Endothelial cell of umbilical vein (primary cell): ENCODE measurements at regions not wholly inside any gene's neighbourhood (a gene's known extent, or its start where the extent isn't known, plus 50 kb on each side); places are given as distances from the start of the nearest gene placed in this dataset.

Experiments
- CTCF ChIP-seq, 2 donors: IDR thresholded peaks; 1 replicate in 1 of 2; 2 replicates in 1 of 2; pipeline ENCODE4 v1.5.1; 2011; ENCODE audit warnings: low read length in 2 of 2, mild to moderate bottlenecking in 2 of 2, moderate library complexity in 2 of 2, control low read depth in 1 of 2, inconsistent platforms in 1 of 2, low read depth in 1 of 2; ENCODE audit not compliant: insufficient read depth in 1 of 2; ENCODE audit errors: extremely low read depth in 1 of 2
- EZH2 ChIP-seq: IDR thresholded peaks from 2 replicates; pipeline ENCODE4 v1.6.1; 2012; ENCODE audit warnings: borderline replicate concordance, low read depth, mild to moderate bottlenecking, moderate library complexity, low read length, inconsistent platforms; ENCODE audit not compliant: severe bottlenecking
- FOS ChIP-seq: IDR thresholded peaks from 2 replicates; pipeline ENCODE4 v1.6.1; 2011; ENCODE audit warnings: mild to moderate bottlenecking, low read length, moderate library complexity, borderline replicate concordance; ENCODE audit not compliant: insufficient read depth
- JUN ChIP-seq: IDR thresholded peaks from 2 replicates; pipeline ENCODE4 v1.6.1; 2011; ENCODE audit warnings: borderline replicate concordance, low read depth; ENCODE audit not compliant: insufficient read length, insufficient read depth
- POLR2A ChIP-seq: IDR thresholded peaks from 2 replicates; pipeline ENCODE4 v1.6.1; 2012; ENCODE audit warnings: low read depth, mild to moderate bottlenecking, control low read depth, low read length
- POLR2AphosphoS5 ChIP-seq: IDR thresholded peaks from 2 replicates; pipeline ENCODE4 v1.6.1; 2012; ENCODE audit warnings: low read depth, mild to moderate bottlenecking, control low read depth, low read length, moderate library complexity; ENCODE audit not compliant: insufficient read depth
- TF ChIP-seq, protein P1 (sequence below): IDR thresholded peaks from 2 replicates; pipeline ENCODE4 v1.6.1; 2011; ENCODE audit not compliant: insufficient read depth, insufficient read length

DNA sequence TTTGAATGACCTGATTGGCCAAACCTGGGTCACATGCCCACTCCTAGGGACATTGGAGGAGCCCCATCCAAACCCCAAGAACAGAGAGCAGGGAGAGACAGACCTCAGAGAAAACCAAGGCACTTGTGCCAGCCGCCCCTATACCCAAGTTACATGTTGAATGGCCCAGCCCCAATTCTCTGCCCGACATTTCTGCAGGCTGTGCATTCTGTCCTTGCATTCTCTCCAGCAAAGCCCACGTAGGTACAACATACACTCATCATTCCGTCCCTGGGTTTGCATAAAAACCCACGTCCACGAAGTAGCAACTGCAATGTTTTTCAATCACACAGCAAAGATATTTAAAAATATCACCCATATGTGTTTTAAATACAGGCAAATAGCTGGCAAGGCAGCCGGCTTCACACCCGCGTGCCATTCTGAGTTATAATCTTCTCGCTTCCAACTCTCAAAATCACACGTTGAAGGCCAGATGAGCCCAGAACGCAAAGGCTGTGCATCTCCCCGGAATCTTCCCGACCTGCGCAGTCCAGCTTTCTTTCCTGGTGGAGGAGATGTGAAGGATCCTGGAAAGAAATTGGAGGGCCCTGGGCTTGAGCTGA, 91.7 kb upstream of the MYL2 start:
- TF ChIP-seq POLR2AphosphoS5 (no peak), CTCF (IDR thresholded peaks at IDR 0.05; ENCODE audit: extremely low read depth in 1 of 2, insufficient read depth in 1 of 2, low read depth in 1 of 2, low read length in 2 of 2) (no peak), FOS (no peak), POLR2A (no peak), EZH2 (no peak), JUN (no peak)
- TF ChIP-seq, protein P1, sequence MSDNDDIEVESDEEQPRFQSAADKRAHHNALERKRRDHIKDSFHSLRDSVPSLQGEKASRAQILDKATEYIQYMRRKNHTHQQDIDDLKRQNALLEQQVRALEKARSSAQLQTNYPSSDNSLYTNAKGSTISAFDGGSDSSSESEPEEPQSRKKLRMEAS: no peak
